ENCODE measurements at regions not wholly inside any gene's neighbourhood (a gene's known extent, or its start where the extent isn't known, plus 50 kb on each side); places are given as distances from the start of the nearest gene placed in this dataset.

DNA sequence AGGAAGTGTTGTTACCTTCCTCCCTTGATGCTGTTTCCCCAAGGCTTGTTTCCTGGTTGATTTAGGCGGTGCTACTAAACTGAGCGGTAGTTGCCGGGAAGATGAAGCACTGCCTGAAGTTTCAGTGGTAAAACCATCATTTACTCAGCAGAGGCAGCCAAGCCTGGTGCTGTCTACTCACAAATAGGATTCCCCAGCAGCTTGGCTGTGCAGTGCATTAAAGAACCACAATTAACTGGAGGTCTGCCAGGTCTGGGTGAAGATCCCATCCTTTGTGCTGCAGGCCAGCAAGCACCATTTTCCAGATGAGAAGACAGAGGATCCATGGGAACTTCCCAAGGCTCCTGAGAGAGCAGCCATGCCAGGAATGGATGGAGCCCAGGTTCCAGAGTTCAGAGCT lies 231.9 kb upstream of the E2F8 start:
- Histone ChIP-seq H3K27ac (replicated peaks) (no peak overlapping the region), H3K27me3 (ENCODE audit: insufficient read depth, poor library complexity, severe bottlenecking) (no peaks in the 10 kb centered on the region), H3K4me3 (replicated peaks; ENCODE audit: insufficient read depth, low read length) (no peak overlapping the region)
- TF ChIP-seq REST (IDR thresholded peaks at IDR 0.05; ENCODE audit: insufficient replicate concordance, low read depth): no peak
- DNase-seq (ENCODE audit: low read depth in 1 of 2, low spot score in 1 of 2): no peak

- no peak overlapping the region for H3K4me3 ChIP-seq (replicated peaks; ENCODE audit: insufficient read depth, low read length)
- no peak overlapping the region for H3K27ac ChIP-seq (replicated peaks)
- no peaks in the 10 kb centered on the region for H3K27me3 ChIP-seq (ENCODE audit: insufficient read depth, poor library complexity, severe bottlenecking)
- no peak for DNase-seq (ENCODE audit: low read depth in 1 of 2, low spot score in 1 of 2)
- TF ChIP-seq SPI1 (IDR thresholded peaks at IDR 0.05; ENCODE audit: borderline replicate concordance, low read depth) (no peak), REST (IDR thresholded peaks at IDR 0.05; ENCODE audit: insufficient replicate concordance, low read depth) (no peak), CTCF (IDR thresholded peaks at IDR 0.05; ENCODE audit: insufficient read depth, low read length) (no peak), GABPA (IDR thresholded peaks at IDR 0.05; ENCODE audit: low read depth) (no peak), POLR2AphosphoS5 (IDR thresholded peaks at IDR 0.05; ENCODE audit: low read depth) (no peak)
Observed at GRCh38 chr11:19467904-19468303, 227.2 kb upstream of the E2F8 start.

DNA sequence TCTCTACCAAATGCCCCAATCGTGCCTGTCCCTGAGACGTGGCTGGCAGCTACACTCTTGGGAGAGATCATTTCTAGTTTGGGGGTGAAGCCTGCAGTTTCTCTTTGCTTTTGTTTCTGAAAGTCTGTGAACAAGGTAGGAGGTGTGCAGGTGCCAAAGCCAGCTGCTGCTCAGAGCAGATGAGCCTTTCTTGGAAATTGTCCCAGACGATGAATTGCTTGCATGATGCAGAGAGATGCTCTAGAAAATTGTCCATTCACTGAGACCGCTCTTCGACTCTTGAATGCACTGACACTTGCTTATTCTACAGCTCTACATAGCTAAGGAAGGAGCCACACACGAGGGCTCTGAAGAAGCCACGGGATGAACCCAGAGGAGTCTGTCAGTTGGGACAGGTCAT lies 225.6 kb upstream of the E2F8 start:
- H3K27me3 ChIP-seq (ENCODE audit: insufficient read depth, poor library complexity, severe bottlenecking): no peaks in the 10 kb centered on the region
- DNase-seq (ENCODE audit: low read depth in 1 of 2, low spot score in 1 of 2): no peak
- TF ChIP-seq GABPA (IDR thresholded peaks at IDR 0.05; ENCODE audit: low read depth): no peak
- TF ChIP-seq REST (IDR thresholded peaks at IDR 0.05; ENCODE audit: insufficient replicate concordance, low read depth): no peak
- TF ChIP-seq CTCF (IDR thresholded peaks at IDR 0.05; ENCODE audit: insufficient read depth, low read length): no peak
- TF ChIP-seq SPI1 (IDR thresholded peaks at IDR 0.05; ENCODE audit: borderline replicate concordance, low read depth): no peak
- TF ChIP-seq POLR2AphosphoS5 (IDR thresholded peaks at IDR 0.05; ENCODE audit: low read depth): no peak
- no peak overlapping the region for H3K27ac ChIP-seq (replicated peaks)
- H3K4me3 ChIP-seq (replicated peaks; ENCODE audit: insufficient read depth, low read length): no peak overlapping the region

DNA sequence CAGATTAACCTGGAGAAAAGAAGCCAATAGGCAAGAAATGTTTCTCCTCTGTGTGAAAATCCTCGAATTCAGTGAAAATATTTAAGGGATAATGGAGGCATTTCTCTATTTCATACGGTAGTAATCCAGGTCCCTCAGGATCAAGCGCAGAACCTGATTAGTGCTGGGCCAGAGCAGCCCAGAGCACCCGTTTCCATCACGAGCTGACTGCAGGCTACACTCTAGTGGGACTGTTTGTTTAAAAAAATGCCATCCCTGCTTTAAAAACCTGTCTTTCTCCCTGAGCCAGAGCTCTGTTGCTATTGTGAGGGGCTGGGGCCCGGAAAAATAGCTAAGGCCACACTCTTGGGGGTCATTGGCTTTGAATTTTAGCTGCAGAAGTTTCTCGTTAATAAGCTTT lies 223.2 kb upstream of the E2F8 start:
- TF ChIP-seq CTCF (IDR thresholded peaks at IDR 0.05; ENCODE audit: insufficient read depth, low read length) (no peak), REST (IDR thresholded peaks at IDR 0.05; ENCODE audit: insufficient replicate concordance, low read depth) (no peak), GABPA (IDR thresholded peaks at IDR 0.05; ENCODE audit: low read depth) (no peak), POLR2AphosphoS5 (IDR thresholded peaks at IDR 0.05; ENCODE audit: low read depth) (no peak)
- H3K27ac ChIP-seq (replicated peaks): no peak overlapping the region
- DNase-seq (ENCODE audit: low read depth in 1 of 2, low spot score in 1 of 2): no peak
- H3K4me3 ChIP-seq (replicated peaks; ENCODE audit: insufficient read depth, low read length): no peak overlapping the region
- no peaks in the 10 kb centered on the region for H3K27me3 ChIP-seq (ENCODE audit: insufficient read depth, poor library complexity, severe bottlenecking)

Data from HL-60 (cell line).